HepG2 (cell line): ENCODE measurements at regions not wholly inside any gene's neighbourhood (a gene's known extent, or its start where the extent isn't known, plus 50 kb on each side); places are given as distances from the start of the nearest gene placed in this dataset.

Experiments used
- ATAC-seq: fragments of 200-7000 bp; cut with Tn5 transposase; 3 replicates; pipeline ENCODE4 v1.9.1; 2020; ENCODE audit warnings: mild to moderate bottlenecking, moderate library complexity
- BruUV-seq: library from RNA; stranded (reverse); fragments of 400-500 nt; replicated peaks from 2 replicates; lab custom pipeline; 2021; lab: Mats Ljungman, UMichigan
- CTCF ChIA-PET: fragments of 300-600 bp; formaldehyde crosslinking; extraction: SDS; loops from one replicate; lab custom pipeline; 2021; ENCODE audit warnings: low total read pairs, inconsistent platforms, low intra/inter-chr PET ratio; lab: Yijun Ruan, JAX
- POLR2A ChIA-PET: fragments of 350-600 bp; sonication (Branson Sonifier 250); formaldehyde crosslinking; loops from one replicate; lab custom pipeline; 2020; ENCODE audit warnings: antibody characterized with exemption, inconsistent platforms; lab: Yijun Ruan, JAX
- DNase-seq: peaks from one replicate; pipeline ENCODE4 v3.0.0-alpha.2; 2015; ENCODE audit warnings: low spot score
- FAIRE-seq: peaks from 3 replicates; lab custom pipeline; 2011; peaks lifted over from hg19 to GRCh38; lab: Jason Lieb, UNC
- H2AFZ ChIP-seq: one replicate; pipeline ENCODE4 v1.6.1; 2011; ENCODE audit warnings: low read length, inconsistent platforms
- H3K27ac ChIP-seq: fragments of 300-600 bp; 3 replicates; pipeline ENCODE4 v1.8.0; 2011; ENCODE audit warnings: mixed run types, mild to moderate bottlenecking, mixed read lengths, low read length, inconsistent platforms; ENCODE audit not compliant: insufficient read depth; ENCODE audit errors: extremely low read length
- H3K27me3 ChIP-seq, 2 experiments: fragments of 200-600 bp in 1 of 2; 2 replicates in 1 of 2; 3 replicates in 1 of 2; pipeline versions ENCODE4 v1.6.0 to v1.8.0; 2011; ENCODE audit warnings: low read length in 2 of 2, mild to moderate bottlenecking in 2 of 2, moderate library complexity in 2 of 2, inconsistent platforms in 1 of 2; ENCODE audit not compliant: insufficient read depth in 2 of 2, control insufficient read depth in 1 of 2
- H3K36me3 ChIP-seq, 2 experiments: fragments of 200-600 bp in 1 of 2; replicated peaks in 1 of 2; 2 replicates in 1 of 2; 3 replicates in 1 of 2; pipeline versions ENCODE4 v1.5.1 to v1.8.0; 2011; ENCODE audit warnings: low read length in 2 of 2, inconsistent platforms in 1 of 2; ENCODE audit not compliant: insufficient read depth in 2 of 2, control insufficient read depth in 1 of 2
- H3K4me1 ChIP-seq: 2 replicates; pipeline ENCODE4 v1.5.1; 2012; ENCODE audit warnings: low read length, inconsistent platforms; ENCODE audit not compliant: insufficient read depth
- H3K4me2 ChIP-seq: 2 replicates; pipeline ENCODE4 v1.6.0; 2011; ENCODE audit warnings: low read depth, low read length, inconsistent platforms
- H3K4me3 ChIP-seq, 3 experiments: fragments of 200-600 bp in 1 of 3; sonication (generic), shearing (Covaris generic) in 1 of 3; replicated peaks in 1 of 3; 2 replicates each; pipeline ENCODE4 v1.5.1; 2011 to 2016; ENCODE audit warnings: low read length in 3 of 3, inconsistent platforms in 2 of 3, low read depth in 2 of 3, mild to moderate bottlenecking in 2 of 3, control low read depth in 1 of 3, mixed read lengths in 1 of 3; ENCODE audit not compliant: insufficient read depth in 1 of 3
- H3K79me2 ChIP-seq: one replicate; pipeline ENCODE4 v1.6.1; 2011; ENCODE audit warnings: low read length, inconsistent platforms; ENCODE audit not compliant: insufficient read depth
- H3K9ac ChIP-seq: 2 replicates; pipeline ENCODE4 v1.6.0; 2011; ENCODE audit warnings: mild to moderate bottlenecking, low read depth, low read length, inconsistent platforms; ENCODE audit not compliant: insufficient read depth
- H3K9me3 ChIP-seq: 2 replicates; pipeline ENCODE4 v1.5.1; 2012; ENCODE audit warnings: mild to moderate bottlenecking, low read length
- H4K20me1 ChIP-seq: 2 replicates; pipeline ENCODE4 v1.6.0; 2011; ENCODE audit warnings: inconsistent platforms, mild to moderate bottlenecking, low read length, moderate library complexity; ENCODE audit not compliant: insufficient read depth
- ATF7-NPFF ChIP-seq: sonication (generic); formaldehyde crosslinking; IDR thresholded peaks from 2 replicates; pipeline ENCODE4 v1.8.1; 2023; ENCODE audit warnings: mild to moderate bottlenecking, low read depth, missing genetic modification reagents, moderate library complexity
- BORCS8-MEF2B ChIP-seq: sonication (generic); formaldehyde crosslinking; IDR thresholded peaks from 2 replicates; pipeline ENCODE4 v1.8.0; 2022; ENCODE audit warnings: mild to moderate bottlenecking, missing genetic modification reagents
- CEBPB ChIP-seq: IDR thresholded peaks from 2 replicates; pipeline ENCODE4 v1.6.1; 2011; ENCODE audit warnings: low read depth, low read length, improper control_type of control experiment, borderline replicate concordance
- GLI4 ChIP-seq: sonication (generic); formaldehyde crosslinking; IDR thresholded peaks from 2 replicates; pipeline ENCODE4 v1.5.1; 2020; ENCODE audit warnings: missing genetic modification reagents, mild to moderate bottlenecking, moderate library complexity, borderline replicate concordance
- HDAC6 ChIP-seq: fragments of 200-600 bp; sonication (generic); IDR thresholded peaks from 2 replicates; pipeline ENCODE4 v1.7.0; 2017; ENCODE audit warnings: mild to moderate bottlenecking, antibody characterized with exemption, low read length, low read depth
- HMGA1 ChIP-seq: sonication (generic); formaldehyde crosslinking; conservative IDR thresholded peaks from 2 replicates; pipeline ENCODE4 v1.4.0; 2020; ENCODE audit warnings: missing genetic modification reagents
- JARID2 ChIP-seq: sonication (generic); formaldehyde crosslinking; IDR thresholded peaks from 2 replicates; pipeline ENCODE4 v1.8.1; 2023; ENCODE audit warnings: missing genetic modification reagents, inconsistent platforms; ENCODE audit not compliant: insufficient replicate concordance
- MLLT10 ChIP-seq: sonication (generic); formaldehyde crosslinking; IDR thresholded peaks from 2 replicates; pipeline ENCODE4 v1.4.0; 2020; ENCODE audit warnings: missing genetic modification reagents
- RARA ChIP-seq: IDR thresholded peaks from 2 replicates; pipeline ENCODE4 v1.6.1; 2016; ENCODE audit warnings: missing genetic modification reagents, missing compliant biosample characterization
- TBX3 ChIP-seq: fragments of 450-650 bp; IDR thresholded peaks from 2 replicates; pipeline ENCODE4 v1.6.1; 2017; ENCODE audit warnings: antibody characterized with exemption, mild to moderate bottlenecking, inconsistent platforms, borderline replicate concordance
- TGIF2 ChIP-seq: IDR thresholded peaks from 2 replicates; pipeline ENCODE4 v1.6.1; 2016; ENCODE audit warnings: control low read depth, missing compliant biosample characterization
- THAP8 ChIP-seq: sonication (generic); formaldehyde crosslinking; IDR thresholded peaks from 2 replicates; pipeline ENCODE4 v1.5.1; 2020; ENCODE audit warnings: missing genetic modification reagents, mild to moderate bottlenecking, borderline replicate concordance
- THAP9 ChIP-seq: sonication (generic); formaldehyde crosslinking; IDR thresholded peaks from 2 replicates; pipeline ENCODE4; 2020; ENCODE audit warnings: missing genetic modification reagents, mild to moderate bottlenecking, borderline replicate concordance
- ZNF746 ChIP-seq: sonication (generic); formaldehyde crosslinking; IDR thresholded peaks from 2 replicates; pipeline ENCODE4 v1.8.0; 2022; ENCODE audit warnings: mild to moderate bottlenecking, missing genetic modification reagents
- WGBS: methylation state at CpG from one replicate; pipeline ENCODE4 v1.1.6; 2017; ENCODE audit warnings: low lambda C conversion rate; 5-methylcytosine and 5-hydroxymethylcytosine counted together
- in situ Hi-C: cut with HindIII; loops from 2 replicates; pipeline ENCODE4 v1.10.0; 2017; ENCODE audit warnings: low pct_unique_long_range_greater_than_20kb; ENCODE audit not compliant: extremely low pct_ligation_motif_present
- intact Hi-C: fragments of 100-400 bp; cut with micrococcal nuclease; formaldehyde crosslinking; loops from one replicate; pipeline ENCODE4 v1.10.0; 2022; ENCODE audit not compliant: unreplicated experiment
- TF ChIP-seq, protein P1 (sequence below): IDR thresholded peaks from 2 replicates; pipeline ENCODE4 v1.4.0; 2020; ENCODE audit warnings: mild to moderate bottlenecking, missing genetic modification reagents

DNA sequence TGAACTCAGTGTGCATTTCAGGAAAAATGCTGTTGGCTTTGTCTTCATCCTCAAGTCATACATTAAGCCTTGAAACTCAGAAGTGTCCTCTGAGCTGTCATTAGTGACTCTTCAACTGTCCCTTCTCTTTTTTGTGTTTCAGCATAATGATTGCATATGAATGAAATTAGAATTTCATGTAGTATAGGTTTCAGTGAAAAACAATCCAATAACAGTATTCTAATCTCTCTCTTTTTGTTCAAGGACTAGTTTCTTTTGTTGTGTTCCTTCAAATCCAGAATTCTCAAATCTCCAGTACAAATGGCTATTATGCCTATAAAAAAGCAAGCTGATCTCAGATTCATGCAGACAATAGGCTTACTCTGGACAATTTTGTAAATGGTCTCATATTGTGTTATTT, 133.5 kb downstream of the QPCT start (continued):
- no peak for TF ChIP-seq JARID2 (CRISPR knock-in tag)
- TF ChIP-seq, protein P1, sequence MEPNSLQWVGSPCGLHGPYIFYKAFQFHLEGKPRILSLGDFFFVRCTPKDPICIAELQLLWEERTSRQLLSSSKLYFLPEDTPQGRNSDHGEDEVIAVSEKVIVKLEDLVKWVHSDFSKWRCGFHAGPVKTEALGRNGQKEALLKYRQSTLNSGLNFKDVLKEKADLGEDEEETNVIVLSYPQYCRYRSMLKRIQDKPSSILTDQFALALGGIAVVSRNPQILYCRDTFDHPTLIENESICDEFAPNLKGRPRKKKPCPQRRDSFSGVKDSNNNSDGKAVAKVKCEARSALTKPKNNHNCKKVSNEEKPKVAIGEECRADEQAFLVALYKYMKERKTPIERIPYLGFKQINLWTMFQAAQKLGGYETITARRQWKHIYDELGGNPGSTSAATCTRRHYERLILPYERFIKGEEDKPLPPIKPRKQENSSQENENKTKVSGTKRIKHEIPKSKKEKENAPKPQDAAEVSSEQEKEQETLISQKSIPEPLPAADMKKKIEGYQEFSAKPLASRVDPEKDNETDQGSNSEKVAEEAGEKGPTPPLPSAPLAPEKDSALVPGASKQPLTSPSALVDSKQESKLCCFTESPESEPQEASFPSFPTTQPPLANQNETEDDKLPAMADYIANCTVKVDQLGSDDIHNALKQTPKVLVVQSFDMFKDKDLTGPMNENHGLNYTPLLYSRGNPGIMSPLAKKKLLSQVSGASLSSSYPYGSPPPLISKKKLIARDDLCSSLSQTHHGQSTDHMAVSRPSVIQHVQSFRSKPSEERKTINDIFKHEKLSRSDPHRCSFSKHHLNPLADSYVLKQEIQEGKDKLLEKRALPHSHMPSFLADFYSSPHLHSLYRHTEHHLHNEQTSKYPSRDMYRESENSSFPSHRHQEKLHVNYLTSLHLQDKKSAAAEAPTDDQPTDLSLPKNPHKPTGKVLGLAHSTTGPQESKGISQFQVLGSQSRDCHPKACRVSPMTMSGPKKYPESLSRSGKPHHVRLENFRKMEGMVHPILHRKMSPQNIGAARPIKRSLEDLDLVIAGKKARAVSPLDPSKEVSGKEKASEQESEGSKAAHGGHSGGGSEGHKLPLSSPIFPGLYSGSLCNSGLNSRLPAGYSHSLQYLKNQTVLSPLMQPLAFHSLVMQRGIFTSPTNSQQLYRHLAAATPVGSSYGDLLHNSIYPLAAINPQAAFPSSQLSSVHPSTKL = no peak
- TF ChIP-seq CEBPB = no peak
- TF ChIP-seq TBX3 = no peak

- CTCF ChIA-PET = no interaction called here
- ATAC-seq = no peak
Measured at GRCh38 chr2:37481244-37481643, 136.8 kb downstream of the QPCT start.

More at GRCh38 chr2:37481244-37481643, 136.8 kb downstream of the QPCT start:
- in situ Hi-C loops = no loop called here
- Histone ChIP-seq H3K4me2 (no peak overlapping the region), H4K20me1 (no peaks in the 10 kb centered on the region), H3K9ac (no peak overlapping the region), H3K27me3 (peaks cover 0 to under 1% of the 10 kb centered on the region in 2 experiments; a peak in 1 of 5 replicates), H3K4me3 (no peak overlapping the region), H2AFZ (no peak overlapping the region), H3K79me2 (no peaks in the 10 kb centered on the region), H3K36me3 (no peaks in the 10 kb centered on the region), H3K4me1 (no peaks in the 10 kb centered on the region), H3K27ac (no peak overlapping the region), H3K9me3 (peaks cover 5% of the 10 kb centered on the region; the same call in 1 of the 2 replicates)
- TF ChIP-seq ATF7-NPFF (CRISPR knock-in tag) (no peak), RARA (CRISPR knock-in tag) (no peak), GLI4 (no peak), HDAC6 (no peak), HMGA1 (CRISPR knock-in tag) (no peak), TGIF2 (CRISPR knock-in tag) (no peak), MLLT10 (CRISPR knock-in tag) (no peak), THAP9 (CRISPR knock-in tag) (no peak), THAP8 (CRISPR knock-in tag) (no peak), BORCS8-MEF2B (CRISPR knock-in tag) (no peak), ZNF746 (CRISPR knock-in tag) (no peak)
- WGBS = 89% methylated on average over 2 of the region's 2 CpGs
- POLR2A ChIA-PET = no interaction called here
- DNase-seq (no peak), FAIRE-seq (no peak)
- intact Hi-C loops = no loop called here
- no TSS peak for BruUV-seq
